ENCODE measurements at regions not wholly inside any gene's neighbourhood (a gene's known extent, or its start where the extent isn't known, plus 50 kb on each side); places are given as distances from the start of the nearest gene placed in this dataset.
"Not testable (repeated sequence)": the region's sequence is repeated elsewhere in the genome, so short reads cannot be mapped to it uniquely, and the experiment has no call there.

DNA sequence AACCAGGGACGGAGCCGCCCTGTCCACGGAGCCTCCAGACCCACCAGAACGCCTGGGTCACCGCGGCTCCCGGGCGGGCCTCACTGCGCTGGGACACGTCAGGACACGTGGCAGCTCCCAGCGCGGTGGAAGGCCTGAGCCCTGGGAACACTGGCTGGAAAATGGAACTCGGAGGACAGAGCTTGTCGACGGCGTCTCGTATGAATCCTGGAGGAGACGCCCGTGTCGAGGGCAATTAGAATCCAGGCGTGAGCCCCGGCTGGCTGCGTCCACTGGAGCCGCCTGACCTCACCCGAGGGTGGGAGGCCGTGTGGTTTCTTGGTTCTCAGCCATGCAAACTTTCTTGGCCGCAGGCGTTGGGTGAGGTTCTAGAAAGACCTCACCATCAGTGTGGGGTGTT is 173.9 kb downstream of the LAT start:
- no peak overlapping the region for H3K4me3 Mint-ChIP-seq
- H3K36me3 Mint-ChIP-seq, result peaks cover 7% of the 10 kb centered on the region
- no peaks in the 10 kb centered on the region for H3K9me3 Mint-ChIP-seq
- peaks cover 29 to 33% of the 10 kb centered on the region in 2 donors for H3K4me1 Mint-ChIP-seq (ENCODE audit: low read depth in 2 of 2)
- DNase-seq (ENCODE audit: low spot score) (no peak), ATAC-seq (no peak)
- H3K27ac Mint-ChIP-seq, result no peak overlapping the region
- no peaks in the 10 kb centered on the region for H3K27me3 Mint-ChIP-seq

DNA sequence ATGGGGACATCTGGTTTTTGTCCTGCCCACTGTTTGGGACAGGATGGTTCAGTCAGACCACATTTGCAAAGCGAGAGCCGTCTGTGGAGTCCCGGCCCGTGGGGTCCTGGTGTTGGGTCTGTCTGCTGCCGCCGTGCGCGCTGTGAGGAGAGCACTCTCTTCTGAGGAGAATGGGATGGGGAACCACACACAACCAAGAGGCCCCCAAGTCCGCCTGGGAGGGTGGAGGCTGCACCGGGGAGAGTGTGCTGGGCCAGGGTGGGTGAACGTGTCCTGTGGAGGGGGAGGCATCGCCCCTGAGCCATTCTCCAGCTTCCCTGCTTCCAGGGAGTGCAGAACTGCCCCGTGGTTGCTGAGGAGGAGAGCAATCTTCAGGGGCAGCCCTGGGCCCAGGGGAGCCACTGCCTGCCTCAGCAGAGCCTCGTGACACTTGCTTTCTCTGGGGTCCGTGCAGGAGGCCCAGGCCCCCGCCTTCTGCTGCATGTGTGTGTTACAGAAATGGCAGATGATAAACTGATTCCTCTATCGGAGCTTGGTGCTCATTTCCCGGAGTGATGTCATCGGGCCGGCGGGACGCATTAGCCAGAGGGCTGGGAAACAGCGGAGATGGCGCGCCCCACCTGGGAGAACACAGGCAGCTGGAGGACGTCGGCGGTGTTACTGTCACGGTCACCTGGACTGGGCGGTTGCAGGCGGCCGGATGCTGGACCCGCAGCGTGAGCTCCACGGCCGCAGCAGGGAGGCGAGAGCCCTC is 173.4 kb downstream of the LAT start:
- peaks cover 29 to 35% of the 10 kb centered on the region in 2 donors for H3K4me1 Mint-ChIP-seq (ENCODE audit: low read depth in 2 of 2)
- not testable (repeated sequence) for H3K4me3 Mint-ChIP-seq; DNase-seq (ENCODE audit: low spot score); H3K27me3 Mint-ChIP-seq; H3K9me3 Mint-ChIP-seq; H3K36me3 Mint-ChIP-seq; ATAC-seq; H3K27ac Mint-ChIP-seq

DNA sequence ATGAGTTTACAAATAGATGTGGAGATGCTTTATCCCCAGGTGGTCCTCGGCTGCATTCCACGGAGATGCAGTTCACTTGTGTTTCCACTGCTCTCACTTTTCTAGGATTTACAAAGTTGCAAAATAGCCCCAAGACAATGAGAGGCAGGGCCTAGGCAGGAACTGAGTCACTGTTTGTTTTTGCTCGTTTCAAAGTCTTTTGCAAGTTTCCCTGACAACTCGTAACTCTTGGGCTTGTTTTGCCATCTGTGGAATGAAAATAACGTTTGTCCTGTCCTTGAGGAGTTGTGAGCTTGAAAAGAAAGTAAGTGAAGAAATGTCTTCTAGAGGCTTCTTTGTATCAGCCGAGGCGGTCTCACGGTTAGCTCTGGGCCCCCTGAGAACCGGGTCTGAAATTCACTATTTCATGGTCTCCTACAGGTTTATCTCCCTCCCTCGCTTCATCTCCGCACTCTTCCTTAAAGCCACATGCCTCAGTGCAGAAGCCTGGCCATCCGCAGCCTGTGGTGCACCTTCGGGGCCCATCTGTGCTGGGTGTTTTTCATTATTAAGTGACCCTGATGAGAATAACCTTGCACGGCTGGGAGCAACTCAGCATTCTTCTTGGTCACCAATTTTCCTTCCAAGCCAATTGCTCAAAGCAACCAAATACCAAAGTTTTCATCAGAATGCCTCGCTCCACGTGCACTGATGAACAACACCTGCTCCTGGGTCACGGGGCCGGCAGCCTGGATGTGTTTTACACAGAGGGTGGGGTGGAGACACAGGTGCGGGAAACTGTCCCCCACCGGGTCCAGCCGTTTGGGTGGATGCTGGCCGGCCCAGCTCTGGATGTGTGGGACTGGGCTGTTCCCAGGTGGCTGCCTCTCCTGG is 172.4 kb downstream of the LAT start:
- ATAC-seq, result peak in 1 of 2 donors; percentile 22
- H3K9me3 Mint-ChIP-seq; DNase-seq (ENCODE audit: low spot score); H3K4me3 Mint-ChIP-seq; H3K36me3 Mint-ChIP-seq; H3K27me3 Mint-ChIP-seq: not testable (repeated sequence)
- Mint-ChIP-seq H3K4me1 (ENCODE audit: low read depth in 2 of 2) (peaks cover 29 to 39% of the 10 kb centered on the region in 2 donors), H3K27ac (peak overlapping the region; percentile 29 to 43)

DNA sequence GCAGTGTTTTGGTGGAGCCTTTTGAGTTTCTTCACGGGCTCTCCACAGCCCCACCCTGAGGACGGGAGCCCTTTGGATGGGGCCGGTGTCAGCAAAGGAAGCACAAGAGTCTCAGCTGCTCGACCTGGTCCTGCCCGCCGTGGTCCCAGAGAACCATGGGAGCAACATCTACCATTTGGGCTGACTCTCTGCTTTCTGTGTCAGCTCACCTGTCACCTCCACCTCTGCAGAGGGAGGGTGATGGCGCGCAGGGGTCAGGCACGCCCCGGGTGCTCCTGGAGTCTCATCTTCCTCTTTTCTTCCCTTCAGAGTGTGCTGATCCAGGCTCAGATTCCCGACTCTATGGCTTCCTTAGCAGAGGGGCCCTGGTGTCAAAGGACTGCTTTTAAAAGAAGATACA is 171.7 kb downstream of the LAT start:
- Mint-ChIP-seq H3K27ac (peak overlapping the region; percentile 29 to 43), H3K9me3 (no peaks in the 10 kb centered on the region), H3K4me1 (ENCODE audit: low read depth in 2 of 2) (peaks cover 29 to 40% of the 10 kb centered on the region in 2 donors), H3K4me3 (no peak overlapping the region), H3K27me3 (no peaks in the 10 kb centered on the region), H3K36me3 (peaks cover 7% of the 10 kb centered on the region)
- ATAC-seq, result no peak
- no peak for DNase-seq (ENCODE audit: low spot score)

DNA sequence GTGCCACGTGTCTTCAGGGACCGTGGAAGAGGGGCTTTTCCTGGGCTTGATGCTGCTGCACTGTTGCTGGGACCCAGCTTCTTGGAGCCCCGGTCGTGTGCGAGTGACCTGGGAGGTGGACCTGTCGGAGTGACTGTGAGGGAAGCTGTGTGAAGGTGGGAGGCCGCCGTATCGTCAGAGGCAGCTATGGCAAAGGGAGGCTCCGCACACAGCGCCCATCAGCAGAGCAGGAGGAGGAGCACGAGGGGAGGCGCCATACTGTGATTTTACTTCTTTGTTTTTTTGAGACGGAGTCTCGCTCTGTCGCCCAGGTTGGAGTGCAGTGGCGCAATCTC is 171.0 kb downstream of the LAT start:
- H3K36me3 Mint-ChIP-seq; H3K4me3 Mint-ChIP-seq; H3K27me3 Mint-ChIP-seq; ATAC-seq; DNase-seq (ENCODE audit: low spot score); H3K9me3 Mint-ChIP-seq: not testable (repeated sequence)
- Mint-ChIP-seq H3K27ac (peak overlapping the region in 1 of 2 donors; percentile 29), H3K4me1 (ENCODE audit: low read depth in 2 of 2) (peaks cover 29 to 39% of the 10 kb centered on the region in 2 donors)

DNA sequence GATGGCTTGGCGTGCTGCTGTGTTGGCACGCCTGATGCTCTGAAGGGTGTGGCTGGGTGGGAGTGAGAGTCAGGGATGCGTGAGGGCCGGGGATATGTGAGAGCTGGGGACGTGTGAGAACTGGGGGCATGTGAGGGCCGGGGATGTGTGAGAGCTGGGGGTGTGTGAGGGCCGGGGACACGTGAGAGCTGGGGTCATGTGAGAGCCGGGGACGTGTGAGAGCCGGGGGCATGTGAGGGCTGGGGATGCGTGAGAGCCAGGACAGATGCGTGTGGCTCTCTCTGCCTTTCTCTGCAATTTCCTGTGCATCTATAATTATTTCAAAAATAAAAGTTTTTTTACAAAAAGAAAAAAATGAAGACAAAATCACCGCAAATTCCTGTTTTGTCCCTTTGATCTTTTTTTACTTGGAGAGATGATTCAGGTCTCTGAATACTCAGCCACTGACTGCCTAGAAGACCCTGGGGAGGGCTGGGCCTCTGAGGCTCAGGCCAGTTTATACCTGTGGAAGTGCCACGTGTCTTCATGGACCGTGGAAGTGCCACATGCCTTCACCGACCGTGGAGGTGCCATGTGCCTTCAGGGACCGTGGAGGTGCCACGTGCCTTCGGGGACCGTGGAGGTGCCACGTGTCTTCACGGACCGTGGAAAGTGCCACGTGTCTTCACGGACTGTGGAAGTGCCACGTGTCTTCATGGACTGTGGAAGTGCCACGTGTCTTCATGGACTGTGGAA is 170.4 kb downstream of the LAT start:
- H3K4me3 Mint-ChIP-seq; H3K9me3 Mint-ChIP-seq; H3K27me3 Mint-ChIP-seq; DNase-seq (ENCODE audit: low spot score); H3K36me3 Mint-ChIP-seq: not testable (repeated sequence)
- peak; percentile 41 to 50 for ATAC-seq
- peaks cover 32 to 40% of the 10 kb centered on the region in 2 donors for H3K4me1 Mint-ChIP-seq (ENCODE audit: low read depth in 2 of 2)
- peak overlapping the region in 1 of 2 donors; percentile 29 for H3K27ac Mint-ChIP-seq

DNA sequence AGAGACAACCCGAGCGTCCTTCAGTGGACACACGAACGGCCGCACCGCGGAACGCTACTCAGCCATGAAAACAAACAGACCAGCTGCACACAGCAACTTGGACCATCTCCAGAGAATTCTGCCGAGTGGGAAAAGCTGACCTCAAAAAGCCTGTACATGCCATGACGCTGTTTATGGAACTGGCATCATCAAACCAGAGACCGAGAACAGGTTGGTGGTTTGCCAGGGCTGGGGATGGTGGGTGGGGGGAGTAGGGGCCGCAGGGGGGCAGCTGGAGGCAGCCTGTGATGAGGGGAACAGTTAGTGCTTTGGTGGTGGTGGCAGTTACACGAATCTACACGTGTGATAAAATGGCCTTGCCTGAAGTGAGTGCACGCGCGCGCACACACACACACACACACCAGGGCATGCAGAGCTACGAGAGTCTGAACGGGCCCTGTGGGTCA is 169.8 kb downstream of the LAT start:
- no peaks in the 10 kb centered on the region for H3K9me3 Mint-ChIP-seq
- ATAC-seq (no peak), DNase-seq (ENCODE audit: low spot score) (no peak)
- H3K27me3 Mint-ChIP-seq, result no peaks in the 10 kb centered on the region
- peaks cover 34 to 42% of the 10 kb centered on the region in 2 donors for H3K4me1 Mint-ChIP-seq (ENCODE audit: low read depth in 2 of 2)
- no peak overlapping the region for H3K27ac Mint-ChIP-seq
- no peaks in the 10 kb centered on the region for H3K36me3 Mint-ChIP-seq
- H3K4me3 Mint-ChIP-seq, result no peak overlapping the region

DNA sequence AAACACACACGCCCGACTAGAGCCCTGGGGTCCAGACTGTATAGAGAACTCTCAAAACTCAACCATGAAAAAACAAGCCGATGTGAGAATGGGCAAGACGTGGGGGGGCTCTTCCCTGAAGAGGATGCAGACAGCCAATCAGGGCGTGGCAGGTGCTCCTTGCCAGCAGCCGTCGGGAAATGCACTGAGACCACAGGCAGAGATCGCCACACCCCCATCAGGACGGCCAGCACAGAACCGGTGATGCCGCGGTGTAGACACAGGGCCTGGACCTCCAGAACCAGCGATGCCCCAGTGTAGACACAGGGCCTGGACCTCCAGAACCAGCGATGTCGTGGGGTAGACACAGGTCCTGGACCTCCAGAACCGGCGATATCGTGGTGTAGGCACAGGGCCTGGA is 169.2 kb downstream of the LAT start:
- Mint-ChIP-seq H3K27ac (peak overlapping the region in 1 of 2 donors; percentile 54), H3K27me3 (no peaks in the 10 kb centered on the region), H3K4me3 (no peak overlapping the region), H3K9me3 (no peaks in the 10 kb centered on the region), H3K4me1 (ENCODE audit: low read depth in 2 of 2) (peaks cover 40 to 48% of the 10 kb centered on the region in 2 donors), H3K36me3 (no peaks in the 10 kb centered on the region)
- ATAC-seq (no peak), DNase-seq (ENCODE audit: low spot score) (no peak)

DNA sequence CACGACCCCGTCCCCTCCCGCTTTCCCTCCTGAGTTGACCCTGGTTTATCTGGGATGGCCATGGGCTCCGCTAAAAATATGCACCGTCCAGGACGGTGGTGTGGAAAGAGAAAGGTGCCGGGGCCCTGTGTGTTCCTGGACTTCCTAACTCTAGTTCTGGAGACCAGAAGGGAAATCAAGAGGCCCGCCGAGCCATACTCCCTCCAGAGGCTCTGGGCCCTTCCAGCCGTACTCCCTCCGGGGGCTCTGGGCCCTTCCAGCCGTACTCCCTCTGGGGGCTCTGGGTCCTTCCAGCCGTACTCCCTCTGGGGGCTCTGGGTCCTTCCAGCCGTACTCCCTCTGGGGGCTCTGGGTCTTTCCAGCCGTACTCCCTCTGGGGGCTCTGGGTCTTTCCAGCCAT is 168.5 kb downstream of the LAT start:
- ATAC-seq; H3K9me3 Mint-ChIP-seq; DNase-seq (ENCODE audit: low spot score); H3K4me3 Mint-ChIP-seq; H3K36me3 Mint-ChIP-seq; H3K27me3 Mint-ChIP-seq: not testable (repeated sequence)
- peaks cover 43 to 52% of the 10 kb centered on the region in 2 donors for H3K4me1 Mint-ChIP-seq (ENCODE audit: low read depth in 2 of 2)
- peak overlapping the region in 1 of 2 donors; percentile 54 for H3K27ac Mint-ChIP-seq

DNA sequence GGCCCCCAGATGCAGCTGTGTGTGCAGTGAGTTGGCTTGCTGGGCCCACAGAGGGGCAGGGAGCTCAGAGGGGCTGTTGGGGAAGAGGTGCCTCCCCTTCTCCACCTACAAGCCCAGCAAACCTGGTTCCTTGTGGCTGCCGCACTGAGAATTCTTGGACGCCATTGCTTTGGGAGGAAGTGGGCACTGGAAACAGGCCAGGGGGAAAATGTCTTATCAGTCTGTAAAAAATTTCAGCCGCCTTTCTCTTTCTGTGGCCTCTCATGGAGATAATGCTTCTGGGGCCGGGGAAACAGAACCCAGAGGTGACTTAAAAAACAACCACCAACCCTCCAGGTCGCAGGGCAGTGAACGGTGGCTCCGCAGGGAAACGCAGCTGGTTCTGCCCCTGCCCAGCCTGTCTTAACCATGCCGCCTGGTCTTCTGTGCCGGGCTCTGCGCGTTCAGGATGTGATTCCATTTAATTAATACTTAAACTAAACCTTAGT is 167.7 kb downstream of the LAT start:
- H3K27ac Mint-ChIP-seq, result peak overlapping the region; percentile 28 to 51

DNA sequence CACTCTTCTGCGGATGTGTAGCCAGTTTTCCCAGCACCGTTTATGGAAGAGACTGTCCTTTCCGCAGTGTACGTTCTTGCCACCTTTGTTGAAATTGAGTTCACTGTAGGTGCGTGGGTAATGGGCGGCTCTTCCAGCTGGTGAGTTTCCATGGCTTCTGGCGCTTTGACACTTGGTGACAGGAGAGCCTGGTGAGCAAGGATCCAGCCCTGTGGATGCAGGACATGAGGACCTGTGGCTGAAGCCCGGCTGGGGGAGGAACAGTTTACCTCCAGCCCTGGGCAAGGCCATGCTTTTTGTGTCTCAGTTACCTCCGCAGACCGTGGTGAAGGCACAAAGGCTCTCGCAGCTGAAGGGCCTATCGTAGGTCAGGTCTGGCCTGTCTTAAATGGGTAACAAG is 166.5 kb downstream of the LAT start:
- Mint-ChIP-seq H3K9me3 (no peaks in the 10 kb centered on the region), H3K36me3 (no peaks in the 10 kb centered on the region), H3K27ac (peak overlapping the region; percentile 35 to 81), H3K4me3 (no peak overlapping the region), H3K4me1 (ENCODE audit: low read depth in 2 of 2) (peaks cover 29 to 48% of the 10 kb centered on the region in 2 donors), H3K27me3 (no peaks in the 10 kb centered on the region)
- no peak for ATAC-seq
- DNase-seq (ENCODE audit: low spot score), result no peak

More for the DNA sequence above, 167.7 kb downstream of the LAT start:
- not testable (repeated sequence) for DNase-seq (ENCODE audit: low spot score); H3K9me3 Mint-ChIP-seq; H3K4me3 Mint-ChIP-seq; H3K27me3 Mint-ChIP-seq; H3K36me3 Mint-ChIP-seq; ATAC-seq
- H3K4me1 Mint-ChIP-seq (ENCODE audit: low read depth in 2 of 2), result peaks cover 40 to 54% of the 10 kb centered on the region in 2 donors

DNA sequence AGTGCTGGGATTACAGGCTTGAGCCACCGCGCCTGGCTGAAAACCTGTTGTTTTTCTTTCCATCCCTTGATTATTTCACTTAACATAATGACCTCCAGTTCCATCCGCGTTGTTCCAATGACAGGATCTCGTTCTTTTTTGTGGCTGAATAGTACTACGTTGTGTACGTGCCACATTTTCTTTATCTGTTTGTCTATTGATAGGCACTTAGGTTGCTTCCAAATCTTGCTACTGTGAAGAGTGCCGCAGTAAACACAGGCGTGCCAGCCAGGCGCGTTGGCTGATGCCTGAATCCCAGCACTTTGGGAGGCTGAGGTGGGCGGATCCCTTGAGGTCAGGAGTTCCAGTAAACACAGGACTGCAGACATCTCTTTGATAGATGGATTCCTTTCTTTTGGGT is 165.1 kb downstream of the LAT start:
- H3K4me1 Mint-ChIP-seq (ENCODE audit: low read depth in 2 of 2), result peaks cover 21 to 48% of the 10 kb centered on the region in 2 donors
- ATAC-seq; DNase-seq (ENCODE audit: low spot score); H3K27me3 Mint-ChIP-seq; H3K9me3 Mint-ChIP-seq; H3K36me3 Mint-ChIP-seq: not testable (repeated sequence)
- peak overlapping the region; percentile 58 for H3K4me3 Mint-ChIP-seq
- peak overlapping the region; percentile 81 to 87 for H3K27ac Mint-ChIP-seq

DNA sequence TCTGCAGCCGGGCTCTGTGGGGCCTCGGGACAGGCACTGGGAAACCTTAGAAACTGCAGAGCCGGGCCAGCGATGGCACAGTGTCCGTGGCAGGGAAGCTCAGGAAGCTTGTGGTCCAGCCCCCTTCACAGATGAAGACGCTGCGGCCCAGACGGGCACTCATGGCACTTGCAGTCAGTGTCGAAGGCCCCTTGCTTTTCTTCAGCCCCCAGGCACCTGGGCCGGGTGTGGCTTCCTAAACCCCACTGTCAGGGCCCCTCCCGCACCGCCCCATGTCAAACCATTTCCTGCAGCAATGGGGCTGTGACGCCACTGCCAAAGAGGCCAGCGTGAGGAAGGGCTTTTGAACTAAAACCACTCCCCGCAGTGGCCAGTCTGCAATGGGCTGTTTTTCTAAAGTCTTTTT is 164.0 kb downstream of the LAT start:
- Mint-ChIP-seq H3K4me1 (ENCODE audit: low read depth in 2 of 2) (peaks cover 19 to 44% of the 10 kb centered on the region in 2 donors), H3K27me3 (no peaks in the 10 kb centered on the region), H3K27ac (peak overlapping the region; percentile 81 to 87), H3K9me3 (no peaks in the 10 kb centered on the region), H3K36me3 (no peaks in the 10 kb centered on the region), H3K4me3 (peak overlapping the region; percentile 58)
- ATAC-seq (peak; percentile 83 to 88), DNase-seq (ENCODE audit: low spot score) (peak; percentile 72)
